Uterus (tissue), 2 donors: ENCODE measurements at regions not wholly inside any gene's neighbourhood (a gene's known extent, or its start where the extent isn't known, plus 50 kb on each side); places are given as distances from the start of the nearest gene placed in this dataset.

ENCODE experiments used
- CTCF ChIP-seq, 4 experiments: fragments of 200-600 bp in 2 of 4; fragments of 450-650 bp in 2 of 4; sonication (generic) in 2 of 4; IDR thresholded peaks; one replicate each; pipeline ENCODE4 v1.5.1; 2016 to 2019; ENCODE audit warnings: antibody characterized with exemption in 4 of 4, mild to moderate bottlenecking in 2 of 4, moderate library complexity in 1 of 4
- POLR2A ChIP-seq, 2 donors: fragments of 450-650 bp; IDR thresholded peaks; one replicate each; pipeline ENCODE4 v1.6.1; 2016; ENCODE audit warnings: antibody characterized with exemption in 2 of 2, mild to moderate bottlenecking in 1 of 2, moderate library complexity in 1 of 2

GRCh38 chr21:14766241-14766640, 220.1 kb upstream of the SAMSN1 start:
- TF ChIP-seq CTCF (IDR thresholded peaks at IDR 0.05) (no peak), POLR2A (IDR thresholded peaks at IDR 0.05) (no peak)
